ENCODE measurements at regions not wholly inside any gene's neighbourhood (a gene's known extent, or its start where the extent isn't known, plus 50 kb on each side); places are given as distances from the start of the nearest gene placed in this dataset.
"Not testable (repeated sequence)": the region's sequence is repeated elsewhere in the genome, so short reads cannot be mapped to it uniquely, and the experiment has no call there.

DNA sequence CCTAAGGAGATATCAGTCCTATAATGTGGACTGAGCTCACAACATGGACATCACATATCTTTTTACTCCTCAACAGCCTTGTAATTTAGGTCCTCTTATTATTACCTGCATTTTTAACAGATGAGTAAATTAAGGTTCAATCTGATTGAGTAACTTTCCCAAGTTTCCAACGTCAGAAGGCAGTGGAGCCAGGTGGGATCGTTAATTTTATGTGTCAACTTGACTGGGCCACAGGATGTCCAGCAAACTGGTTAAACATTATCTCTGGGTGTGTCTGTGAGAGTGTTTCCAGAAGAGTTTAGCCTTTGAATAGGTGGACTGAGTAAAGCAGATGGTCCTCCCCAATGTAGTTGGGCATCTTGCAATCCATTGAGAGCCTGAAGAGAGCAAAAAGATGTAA, 59.0 kb upstream of the SLIT2 start:
- TF ChIP-seq, protein P1, sequence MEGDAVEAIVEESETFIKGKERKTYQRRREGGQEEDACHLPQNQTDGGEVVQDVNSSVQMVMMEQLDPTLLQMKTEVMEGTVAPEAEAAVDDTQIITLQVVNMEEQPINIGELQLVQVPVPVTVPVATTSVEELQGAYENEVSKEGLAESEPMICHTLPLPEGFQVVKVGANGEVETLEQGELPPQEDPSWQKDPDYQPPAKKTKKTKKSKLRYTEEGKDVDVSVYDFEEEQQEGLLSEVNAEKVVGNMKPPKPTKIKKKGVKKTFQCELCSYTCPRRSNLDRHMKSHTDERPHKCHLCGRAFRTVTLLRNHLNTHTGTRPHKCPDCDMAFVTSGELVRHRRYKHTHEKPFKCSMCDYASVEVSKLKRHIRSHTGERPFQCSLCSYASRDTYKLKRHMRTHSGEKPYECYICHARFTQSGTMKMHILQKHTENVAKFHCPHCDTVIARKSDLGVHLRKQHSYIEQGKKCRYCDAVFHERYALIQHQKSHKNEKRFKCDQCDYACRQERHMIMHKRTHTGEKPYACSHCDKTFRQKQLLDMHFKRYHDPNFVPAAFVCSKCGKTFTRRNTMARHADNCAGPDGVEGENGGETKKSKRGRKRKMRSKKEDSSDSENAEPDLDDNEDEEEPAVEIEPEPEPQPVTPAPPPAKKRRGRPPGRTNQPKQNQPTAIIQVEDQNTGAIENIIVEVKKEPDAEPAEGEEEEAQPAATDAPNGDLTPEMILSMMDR (IDR thresholded peaks at IDR 0.05; ENCODE audit: unreplicated experiment) = no peak
- Mint-ChIP-seq H3K27me3 (ENCODE audit: unreplicated experiment) (no peaks in the 10 kb centered on the region), H3K9me3 (ENCODE audit: unreplicated experiment) (peaks cover 6% of the 10 kb centered on the region), H3K27ac (ENCODE audit: unreplicated experiment) (no peak overlapping the region), H3K4me3 (ENCODE audit: unreplicated experiment) (no peak overlapping the region), H3K4me1 (ENCODE audit: unreplicated experiment) (no peaks in the 10 kb centered on the region), H3K36me3 (ENCODE audit: low read depth, unreplicated experiment) (no peaks in the 10 kb centered on the region)
- no peak for DNase-seq (ENCODE audit: low spot score)

DNA sequence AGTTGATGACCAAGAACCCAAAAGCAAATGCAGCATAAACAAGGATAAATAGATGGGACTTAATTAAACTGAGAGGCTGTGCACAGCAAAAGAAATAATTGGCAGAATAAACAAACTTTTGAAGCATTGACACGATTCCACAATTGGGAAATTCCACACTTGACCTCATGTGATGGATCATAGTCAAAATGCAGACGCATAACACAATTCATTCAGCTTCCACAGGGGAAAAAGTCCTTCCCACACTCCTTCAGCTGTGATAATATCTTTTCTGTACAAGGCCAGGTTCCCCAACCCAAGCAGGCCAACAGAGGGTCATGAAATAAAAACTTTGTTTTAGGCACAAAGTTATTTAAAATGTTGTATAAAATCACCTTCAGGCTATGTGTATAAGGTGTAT, 66.6 kb upstream of the SLIT2 start:
- H3K27me3 Mint-ChIP-seq (ENCODE audit: unreplicated experiment) = no peaks in the 10 kb centered on the region
- TF ChIP-seq, protein P1 (IDR thresholded peaks at IDR 0.05; ENCODE audit: unreplicated experiment) = no peak
- H3K27ac Mint-ChIP-seq (ENCODE audit: unreplicated experiment) = no peak overlapping the region
- H3K4me3 Mint-ChIP-seq (ENCODE audit: unreplicated experiment) = no peak overlapping the region
- no peaks in the 10 kb centered on the region for H3K4me1 Mint-ChIP-seq (ENCODE audit: unreplicated experiment)
- no peak for DNase-seq (ENCODE audit: low spot score)
- H3K36me3 Mint-ChIP-seq (ENCODE audit: low read depth, unreplicated experiment) = no peaks in the 10 kb centered on the region
- H3K9me3 Mint-ChIP-seq (ENCODE audit: unreplicated experiment) = peaks cover 6% of the 10 kb centered on the region

DNA sequence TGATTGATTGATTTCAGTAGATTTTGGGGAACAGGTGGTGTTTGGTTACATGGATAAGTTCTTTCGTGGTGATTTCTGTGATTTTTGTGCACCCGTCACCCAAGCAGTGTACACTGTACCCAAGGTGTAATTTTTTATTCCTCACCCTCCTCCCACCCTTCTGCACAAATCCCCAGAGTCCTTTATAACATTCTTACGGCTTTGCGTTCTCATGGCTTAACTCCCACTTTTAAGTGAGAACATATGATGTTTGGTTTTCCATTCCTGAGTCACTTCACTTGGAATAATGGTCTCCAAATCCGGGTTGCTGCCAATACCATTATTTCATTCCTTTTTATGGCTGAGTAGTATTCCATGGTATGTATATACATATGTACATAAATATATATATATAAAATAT, 68.6 kb upstream of the SLIT2 start:
- not testable (repeated sequence) for H3K9me3 Mint-ChIP-seq (ENCODE audit: unreplicated experiment); DNase-seq (ENCODE audit: low spot score); H3K27ac Mint-ChIP-seq (ENCODE audit: unreplicated experiment); H3K27me3 Mint-ChIP-seq (ENCODE audit: unreplicated experiment); H3K4me3 Mint-ChIP-seq (ENCODE audit: unreplicated experiment); H3K36me3 Mint-ChIP-seq (ENCODE audit: low read depth, unreplicated experiment); H3K4me1 Mint-ChIP-seq (ENCODE audit: unreplicated experiment)

DNA sequence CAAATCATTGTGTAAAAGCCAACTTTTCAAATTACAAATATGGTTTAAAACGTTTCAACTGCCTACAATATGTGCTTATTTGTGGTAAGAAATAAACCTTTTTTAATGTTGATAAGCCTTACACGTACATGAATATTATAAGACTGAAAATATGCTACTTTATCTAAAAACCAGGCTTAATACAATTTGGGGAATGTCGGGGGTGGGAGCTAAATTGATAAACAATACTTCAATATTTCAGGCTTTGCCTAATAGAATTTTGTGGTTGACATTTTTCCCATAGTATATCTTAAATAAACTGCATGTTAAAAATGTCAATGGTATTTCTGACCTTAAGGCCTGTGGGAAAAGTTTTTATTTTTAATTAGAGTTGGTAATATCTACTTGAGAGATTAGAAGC, 69.8 kb upstream of the SLIT2 start:
- H3K27ac Mint-ChIP-seq (ENCODE audit: unreplicated experiment) = no peak overlapping the region
- no peak for DNase-seq (ENCODE audit: low spot score)
- no peaks in the 10 kb centered on the region for H3K9me3 Mint-ChIP-seq (ENCODE audit: unreplicated experiment)
- no peaks in the 10 kb centered on the region for H3K27me3 Mint-ChIP-seq (ENCODE audit: unreplicated experiment)
- H3K36me3 Mint-ChIP-seq (ENCODE audit: low read depth, unreplicated experiment) = no peaks in the 10 kb centered on the region
- TF ChIP-seq, protein P1 (IDR thresholded peaks at IDR 0.05; ENCODE audit: unreplicated experiment) = no peak
- H3K4me3 Mint-ChIP-seq (ENCODE audit: unreplicated experiment) = no peak overlapping the region
- no peaks in the 10 kb centered on the region for H3K4me1 Mint-ChIP-seq (ENCODE audit: unreplicated experiment)

DNA sequence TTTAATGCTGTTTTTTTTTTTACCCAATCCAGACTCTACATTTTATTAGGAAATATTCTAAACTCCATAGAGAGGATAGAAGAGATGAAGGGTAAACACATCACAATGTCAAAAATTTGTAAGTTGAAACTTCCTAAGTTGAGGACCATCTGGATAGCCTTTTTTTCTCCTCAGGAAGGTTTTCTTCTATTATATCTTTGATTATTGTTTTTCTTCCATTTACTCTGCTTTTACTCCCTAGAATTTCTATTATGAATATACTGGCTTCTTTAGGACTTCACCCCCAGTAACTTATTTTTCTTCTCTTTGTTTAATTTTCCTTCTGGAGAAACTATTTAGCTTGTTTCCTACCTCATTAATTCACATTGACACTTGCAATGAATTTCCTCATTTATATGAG, 71.2 kb upstream of the SLIT2 start:
- Mint-ChIP-seq H3K4me1 (ENCODE audit: unreplicated experiment) (no peaks in the 10 kb centered on the region), H3K27ac (ENCODE audit: unreplicated experiment) (no peak overlapping the region), H3K27me3 (ENCODE audit: unreplicated experiment) (no peaks in the 10 kb centered on the region), H3K9me3 (ENCODE audit: unreplicated experiment) (no peaks in the 10 kb centered on the region), H3K36me3 (ENCODE audit: low read depth, unreplicated experiment) (no peaks in the 10 kb centered on the region), H3K4me3 (ENCODE audit: unreplicated experiment) (no peak overlapping the region)
- TF ChIP-seq, protein P1 (IDR thresholded peaks at IDR 0.05; ENCODE audit: unreplicated experiment) = no peak
- DNase-seq (ENCODE audit: low spot score) = no peak

All from endothelial cell (in vitro differentiated cells).